ENCODE measurements at regions not wholly inside any gene's neighbourhood (a gene's known extent, or its start where the extent isn't known, plus 50 kb on each side); places are given as distances from the start of the nearest gene placed in this dataset.

- TF ChIP-seq CTCF (IDR thresholded peaks at IDR 0.05; ENCODE audit: insufficient read depth, low read depth, low read length) (no peak), EZH2 (IDR thresholded peaks at IDR 0.05; ENCODE audit: insufficient read depth, low read length) (no peak)
Measured at GRCh38 chr17:13797863-13798262, 196.1 kb upstream of the HS3ST3A1 start.
